Esophagus squamous epithelium (tissue), 4 donors: ENCODE measurements at regions not wholly inside any gene's neighbourhood (a gene's known extent, or its start where the extent isn't known, plus 50 kb on each side); places are given as distances from the start of the nearest gene placed in this dataset.

Experiments
- CTCF ChIP-seq, 6 experiments: fragments of 450-650 bp in 4 of 6; fragments of 200-600 bp in 2 of 6; sonication (generic) in 2 of 6; IDR thresholded peaks; one replicate each; pipeline ENCODE4 v1.5.1; 2016 to 2019; ENCODE audit warnings: antibody characterized with exemption in 6 of 6, mild to moderate bottlenecking in 4 of 6, moderate library complexity in 4 of 6
- POLR2A ChIP-seq, 4 donors: fragments of 450-650 bp; IDR thresholded peaks; one replicate each; pipeline ENCODE4 v1.6.1; 2017; ENCODE audit warnings: antibody characterized with exemption in 4 of 4, mild to moderate bottlenecking in 4 of 4, moderate library complexity in 3 of 4

GRCh38 chr5:8408258-8408657 is 539.3 kb downstream of the MTRR start:
- no peak for TF ChIP-seq CTCF (IDR thresholded peaks at IDR 0.05)
- no peak for TF ChIP-seq POLR2A (IDR thresholded peaks at IDR 0.05)
